ENCODE measurements at regions not wholly inside any gene's neighbourhood (a gene's known extent, or its start where the extent isn't known, plus 50 kb on each side); places are given as distances from the start of the nearest gene placed in this dataset.

GRCh38 chr12:42761601-42762350, 172.2 kb upstream of the PRICKLE1 start:
- no peak for DNase-seq

GRCh38 chr12:42761086-42761485, 171.5 kb upstream of the PRICKLE1 start:
- no peak for DNase-seq

GRCh38 chr12:42760550-42760949, 171.0 kb upstream of the PRICKLE1 start:
- no peak for DNase-seq

GRCh38 chr12:42759622-42760273, 170.2 kb upstream of the PRICKLE1 start:
- DNase-seq, result peak; percentile 51 to 75

GRCh38 chr12:42758806-42759205, 169.3 kb upstream of the PRICKLE1 start:
- no peak for DNase-seq

- peak; percentile 28 to 29 for DNase-seq
Observed at GRCh38 chr12:42757624-42758119, 168.1 kb upstream of the PRICKLE1 start.

GRCh38 chr12:42756841-42757623, 167.5 kb upstream of the PRICKLE1 start:
- no peak for DNase-seq

GRCh38 chr12:42750356-42750755, 160.8 kb upstream of the PRICKLE1 start:
- DNase-seq, result no peak

GRCh38 chr12:42749239-42749638, 159.7 kb upstream of the PRICKLE1 start:
- no peak for DNase-seq

- no peak for DNase-seq
Observed at GRCh38 chr12:42744539-42745182, 155.1 kb upstream of the PRICKLE1 start.

- peak in 1 of 2 donors; percentile 31 for DNase-seq
Observed at GRCh38 chr12:42742716-42743115, 153.2 kb upstream of the PRICKLE1 start.

GRCh38 chr12:42741771-42742510, 152.4 kb upstream of the PRICKLE1 start:
- no peak for DNase-seq

GRCh38 chr12:42741091-42741490, 151.5 kb upstream of the PRICKLE1 start:
- DNase-seq, result no peak

GRCh38 chr12:42737398-42737797, 147.9 kb upstream of the PRICKLE1 start:
- no peak for DNase-seq

- DNase-seq, result no peak
Observed at GRCh38 chr12:42735861-42736361, 146.4 kb upstream of the PRICKLE1 start.

- DNase-seq, result no peak
Observed at GRCh38 chr12:42733911-42734310, 144.4 kb upstream of the PRICKLE1 start.

- DNase-seq, result no peak
Observed at GRCh38 chr12:42732908-42733411, 143.4 kb upstream of the PRICKLE1 start.

GRCh38 chr12:42730291-42730690, 140.7 kb upstream of the PRICKLE1 start:
- DNase-seq, result no peak

GRCh38 chr12:42729535-42729900, 140.0 kb upstream of the PRICKLE1 start:
- no peak for DNase-seq

GRCh38 chr12:42728770-42729534, 139.4 kb upstream of the PRICKLE1 start:
- DNase-seq, result no peak
